22Rv1 (cell line): ENCODE measurements at regions not wholly inside any gene's neighbourhood (a gene's known extent, or its start where the extent isn't known, plus 50 kb on each side); places are given as distances from the start of the nearest gene placed in this dataset.

Experiments
- CTCF ChIP-seq: fragments of 450-650 bp; IDR thresholded peaks from 2 replicates; pipeline ENCODE4 v1.5.1; 2017; ENCODE audit warnings: mild to moderate bottlenecking
- ZFX ChIP-seq: fragments of 450-650 bp; IDR thresholded peaks from 2 replicates; pipeline ENCODE4 v1.6.1; 2017; ENCODE audit warnings: antibody characterized with exemption, borderline replicate concordance

- TF ChIP-seq CTCF (no peak), ZFX (no peak)
Measured at GRCh38 chr6:84492241-84493165, 265.1 kb upstream of the CEP162 start.
